ENCODE measurements at regions not wholly inside any gene's neighbourhood (a gene's known extent, or its start where the extent isn't known, plus 50 kb on each side); places are given as distances from the start of the nearest gene placed in this dataset.

GRCh38 chr11:116231543-116231942 lies 541.2 kb downstream of the BUD13 start:
- no peak for DNase-seq

GRCh38 chr11:116230438-116230837 lies 542.3 kb downstream of the BUD13 start:
- no peak for DNase-seq

GRCh38 chr11:116229236-116229970 lies 543.4 kb downstream of the BUD13 start:
- DNase-seq, result no peak

- no peak for DNase-seq
These were observed 546.1 kb downstream of the BUD13 start for GRCh38 chr11:116226731-116227130.

- no peak for DNase-seq
These were observed 546.8 kb downstream of the BUD13 start for GRCh38 chr11:116225784-116226585.

- DNase-seq, result no peak
These were observed 547.6 kb downstream of the BUD13 start for GRCh38 chr11:116225236-116225635.

- DNase-seq, result no peak
These were observed 547.9 kb downstream of the BUD13 start for GRCh38 chr11:116224889-116225200.

- DNase-seq, result no peak
These were observed 548.5 kb downstream of the BUD13 start for GRCh38 chr11:116224154-116224888.

GRCh38 chr11:116221351-116221750 lies 551.4 kb downstream of the BUD13 start:
- DNase-seq, result no peak

- DNase-seq, result no peak
These were observed 553.6 kb downstream of the BUD13 start for GRCh38 chr11:116219171-116219635.

GRCh38 chr11:116217441-116217840 lies 555.3 kb downstream of the BUD13 start:
- DNase-seq, result no peak

GRCh38 chr11:116217006-116217405 lies 555.8 kb downstream of the BUD13 start:
- DNase-seq, result no peak

GRCh38 chr11:116215471-116216113 lies 557.2 kb downstream of the BUD13 start:
- DNase-seq, result no peak

GRCh38 chr11:116211147-116211546 lies 561.6 kb downstream of the BUD13 start:
- DNase-seq, result no peak

GRCh38 chr11:116210663-116211062 lies 562.1 kb downstream of the BUD13 start:
- no peak for DNase-seq

GRCh38 chr11:116209255-116209654 lies 563.5 kb downstream of the BUD13 start:
- DNase-seq, result no peak

GRCh38 chr11:116207421-116208141 lies 565.2 kb downstream of the BUD13 start:
- no peak for DNase-seq

- DNase-seq, result no peak
These were observed 565.8 kb downstream of the BUD13 start for GRCh38 chr11:116207019-116207418.

GRCh38 chr11:116202922-116203321 lies 569.9 kb downstream of the BUD13 start:
- no peak for DNase-seq

GRCh38 chr11:116200564-116200963 lies 572.2 kb downstream of the BUD13 start:
- DNase-seq, result no peak

- no peak for DNase-seq
These were observed 573.6 kb downstream of the BUD13 start for GRCh38 chr11:116199182-116199581.

- DNase-seq, result no peak
These were observed 578.5 kb downstream of the BUD13 start for GRCh38 chr11:116194156-116194904.
